HG03457 (cell line): ENCODE measurements at regions not wholly inside any gene's neighbourhood (a gene's known extent, or its start where the extent isn't known, plus 50 kb on each side); places are given as distances from the start of the nearest gene placed in this dataset.

ENCODE experiments used
- ATAC-seq: cut with Tn5 transposase; IDR thresholded peaks from one replicate; pipeline ENCODE4 v1.9.1; 2021; ENCODE audit warnings: moderate number of reproducible peaks; ENCODE audit not compliant: unreplicated experiment

DNA sequence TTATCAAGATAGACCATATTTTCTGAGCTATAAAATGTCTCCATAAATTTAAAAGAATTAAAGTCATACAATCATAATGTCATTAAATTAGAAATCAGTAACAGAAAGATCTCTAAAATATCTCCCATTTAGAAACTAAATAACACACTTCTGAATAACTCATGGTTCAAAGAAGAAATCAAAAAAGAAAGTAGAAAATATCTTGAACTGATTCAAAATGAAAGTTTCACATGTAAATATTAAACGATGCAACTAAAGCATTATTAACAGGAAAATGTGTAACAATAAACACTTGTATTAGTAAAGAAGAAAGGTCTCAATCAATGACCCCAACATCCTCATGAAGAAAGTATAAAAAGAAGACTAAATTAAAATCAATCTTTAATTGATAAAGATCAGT, 50.5 kb upstream of the PZP start:
- ATAC-seq: no peak
